HEK293 (cell line): ENCODE measurements at regions not wholly inside any gene's neighbourhood (a gene's known extent, or its start where the extent isn't known, plus 50 kb on each side); places are given as distances from the start of the nearest gene placed in this dataset.

ENCODE experiments used
- CTCF ChIA-PET: fragments of 350-600 bp; formaldehyde crosslinking; extraction: SDS; loops from one replicate; lab custom pipeline; 2021; ENCODE audit warnings: antibody characterized with exemption; lab: Yijun Ruan, JAX
- POLR2A ChIA-PET: fragments of 300-600 bp; formaldehyde crosslinking; extraction: SDS; loops from one replicate; lab custom pipeline; 2020; ENCODE audit warnings: antibody characterized with exemption, inconsistent platforms; lab: Yijun Ruan, JAX
- H3K27ac ChIP-seq: fragments of 200-500 bp; sonication (Bioruptor generic); 2 replicates; pipeline ENCODE4 v1.5.1; 2014; ENCODE audit warnings: low read depth, low read length, control low read depth, inconsistent platforms; ENCODE audit errors: extremely low read depth
- H3K36me3 ChIP-seq, 2 experiments: fragments of 200-500 bp in 1 of 2; sonication (Bioruptor generic) in 1 of 2; 1 replicate in 1 of 2; 2 replicates in 1 of 2; pipeline ENCODE4 v1.5.1; 2014 to 2017; ENCODE audit warnings: inconsistent platforms in 2 of 2, low read length in 2 of 2; ENCODE audit not compliant: control insufficient read depth in 2 of 2, insufficient read depth in 1 of 2
- H3K4me1 ChIP-seq: fragments of 200-500 bp; sonication (Bioruptor generic); 2 replicates; pipeline ENCODE4 v1.5.1; 2014; ENCODE audit warnings: mild to moderate bottlenecking, low read length, inconsistent platforms; ENCODE audit not compliant: control insufficient read depth, insufficient read depth
- H3K4me3 ChIP-seq: 2 replicates; pipeline ENCODE4 v1.5.1; 2011; ENCODE audit warnings: low read depth, mild to moderate bottlenecking, control low read depth, low read length, moderate library complexity
- H3K9me3 ChIP-seq: fragments of 200-500 bp; sonication (Bioruptor generic); 2 replicates; pipeline ENCODE4 v1.5.1; 2014; ENCODE audit warnings: low read depth, low read length, inconsistent platforms; ENCODE audit not compliant: control insufficient read depth, insufficient read depth
- BCL11A ChIP-seq: fragments of 450-650 bp; formaldehyde crosslinking; IDR thresholded peaks from 2 replicates; pipeline ENCODE4 v1.5.1; 2016; ENCODE audit warnings: low read depth, missing biosample characterization, missing genetic modification characterization
- HOXC10 ChIP-seq: sonication (generic); formaldehyde crosslinking; IDR thresholded peaks from 2 replicates; pipeline ENCODE4 v1.8.1; 2023; ENCODE audit warnings: mild to moderate bottlenecking, missing genetic modification reagents
- INSM2 ChIP-seq: fragments of 450-650 bp; formaldehyde crosslinking; IDR thresholded peaks from 2 replicates; pipeline ENCODE4 v1.5.1; 2016; ENCODE audit warnings: missing biosample characterization, missing genetic modification characterization
- OSR2 ChIP-seq: fragments of 450-650 bp; formaldehyde crosslinking; IDR thresholded peaks from 2 replicates; pipeline ENCODE4 v1.5.1; 2016; ENCODE audit warnings: missing biosample characterization, missing genetic modification characterization
- PRDM4 ChIP-seq: fragments of 450-650 bp; formaldehyde crosslinking; IDR thresholded peaks from 2 replicates; pipeline ENCODE4 v1.5.1; 2017; ENCODE audit warnings: missing biosample characterization, missing genetic modification characterization
- SCRT2 ChIP-seq: fragments of 450-650 bp; formaldehyde crosslinking; IDR thresholded peaks from 2 replicates; pipeline ENCODE4 v1.5.1; 2016; ENCODE audit warnings: missing biosample characterization, missing genetic modification characterization
- SETDB1 ChIP-seq: IDR thresholded peaks from one replicate; pipeline ENCODE4 v1.6.1; 2017; ENCODE audit warnings: mild to moderate bottlenecking, low read length, moderate library complexity, mixed read lengths; ENCODE audit not compliant: insufficient read length
- ZBTB1 ChIP-seq: fragments of 450-650 bp; formaldehyde crosslinking; IDR thresholded peaks from 2 replicates; pipeline ENCODE4 v1.5.1; 2016; ENCODE audit warnings: missing biosample characterization, missing genetic modification characterization
- ZBTB10 ChIP-seq: fragments of 450-650 bp; formaldehyde crosslinking; IDR thresholded peaks from 2 replicates; pipeline ENCODE4 v1.5.1; 2016; ENCODE audit warnings: missing biosample characterization, missing genetic modification characterization
- ZNF10 ChIP-seq: fragments of 450-650 bp; formaldehyde crosslinking; IDR thresholded peaks from 2 replicates; pipeline ENCODE4 v1.5.1; 2017; ENCODE audit warnings: missing biosample characterization, missing genetic modification characterization
- ZNF112 ChIP-seq: fragments of 450-650 bp; formaldehyde crosslinking; IDR thresholded peaks from 2 replicates; pipeline ENCODE4 v1.5.0; 2017; ENCODE audit warnings: missing biosample characterization, missing genetic modification characterization
- ZNF23 ChIP-seq: fragments of 450-650 bp; formaldehyde crosslinking; IDR thresholded peaks from 2 replicates; pipeline ENCODE4 v1.5.1; 2016; ENCODE audit warnings: missing biosample characterization, missing genetic modification characterization, borderline replicate concordance
- ZNF248 ChIP-seq: fragments of 450-650 bp; formaldehyde crosslinking; IDR thresholded peaks from 2 replicates; pipeline ENCODE4 v1.5.1; 2017; ENCODE audit warnings: missing biosample characterization, missing genetic modification characterization
- ZNF335 ChIP-seq: fragments of 450-650 bp; formaldehyde crosslinking; conservative IDR thresholded peaks from 2 replicates; pipeline ENCODE4 v1.5.1; 2016; ENCODE audit warnings: missing biosample characterization, missing genetic modification characterization
- ZNF398 ChIP-seq: fragments of 450-650 bp; formaldehyde crosslinking; IDR thresholded peaks from 2 replicates; pipeline ENCODE4 v1.5.1; 2017; ENCODE audit warnings: missing biosample characterization, missing genetic modification characterization
- ZNF585B ChIP-seq: fragments of 450-650 bp; formaldehyde crosslinking; IDR thresholded peaks from 2 replicates; pipeline ENCODE4 v1.5.1; 2016; ENCODE audit warnings: missing biosample characterization, missing genetic modification characterization
- ZNF707 ChIP-seq: fragments of 450-650 bp; formaldehyde crosslinking; IDR thresholded peaks from 2 replicates; pipeline ENCODE4 v1.5.1; 2016; ENCODE audit warnings: missing biosample characterization, missing genetic modification characterization
- ZNF785 ChIP-seq: fragments of 450-650 bp; formaldehyde crosslinking; IDR thresholded peaks from 2 replicates; pipeline ENCODE4 v1.5.1; 2016; ENCODE audit warnings: missing biosample characterization, missing genetic modification characterization

- TF ChIP-seq ZNF585B (tag by site-specific recombination) (no peak), ZNF335 (tag by site-specific recombination) (no peak), SETDB1 (no peak)
Measured at GRCh38 chr9:102405218-102405867, 589.8 kb upstream of the CYLC2 start (continued).

GRCh38 chr9:102403514-102403913, 591.6 kb upstream of the CYLC2 start:
- H3K4me1 ChIP-seq, result no peaks in the 10 kb centered on the region
- POLR2A ChIA-PET, result no interaction called here
- CTCF ChIA-PET, result interaction anchor here (0.7 kb wide), 1 partner anchor 270 kb away, joined by 3 read pairs; no protein-coding TSS in a partner anchor

More at GRCh38 chr9:102403514-102403913, 591.6 kb upstream of the CYLC2 start:
- TF ChIP-seq HOXC10 (CRISPR knock-in tag) (no peak), ZNF785 (no peak), BCL11A (tag by site-specific recombination) (no peak), ZNF23 (tag by site-specific recombination) (no peak), OSR2 (no peak), ZBTB1 (tag by site-specific recombination) (no peak), SCRT2 (tag by site-specific recombination) (no peak), ZNF10 (no peak), INSM2 (tag by site-specific recombination) (no peak), ZNF112 (no peak), ZNF707 (tag by site-specific recombination) (no peak), ZNF398 (tag by site-specific recombination) (no peak), ZBTB10 (tag by site-specific recombination) (no peak), PRDM4 (no peak), ZNF248 (tag by site-specific recombination) (no peak)
- no peak overlapping the region for H3K4me3 ChIP-seq
- H3K27ac ChIP-seq, result no peak overlapping the region
- H3K36me3 ChIP-seq, result no peaks in the 10 kb centered on the region
- no peaks in the 10 kb centered on the region for H3K9me3 ChIP-seq
